AG08396 (cell line): ENCODE measurements at regions not wholly inside any gene's neighbourhood (a gene's known extent, or its start where the extent isn't known, plus 50 kb on each side); places are given as distances from the start of the nearest gene placed in this dataset.

Experiments used
- DNase-seq: peaks from one replicate; pipeline ENCODE4 v3.0.0; 2012; ENCODE audit warnings: low spot score, mixed read lengths

GRCh38 chr6:166046982-166047381 lies 120.7 kb downstream of the TBXT start:
- DNase-seq = no peak

GRCh38 chr6:166046226-166046625 lies 121.4 kb downstream of the TBXT start:
- DNase-seq = peak; percentile 63

DNA sequence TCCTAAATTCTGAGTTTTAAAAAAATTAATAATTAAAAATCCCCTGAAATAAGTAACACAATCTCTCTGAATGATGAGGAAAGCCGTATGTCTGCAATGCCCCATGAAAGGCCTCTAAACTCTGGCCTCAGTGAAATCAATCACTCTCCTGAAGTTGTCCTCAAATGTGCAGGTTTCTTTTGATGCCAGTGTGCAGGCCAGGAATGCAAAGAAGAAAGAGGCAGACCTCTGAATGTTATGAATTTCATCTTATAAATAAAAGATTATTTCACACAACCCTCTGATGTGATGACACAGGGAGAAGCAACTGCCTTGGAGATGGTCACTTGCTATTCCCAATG lies 121.8 kb downstream of the TBXT start:
- no peak for DNase-seq

- DNase-seq = no peak
These were observed 122.3 kb downstream of the TBXT start for GRCh38 chr6:166045173-166045859.

- DNase-seq = no peak
These were observed 126.4 kb downstream of the TBXT start for GRCh38 chr6:166041277-166041676.

GRCh38 chr6:166040292-166040691 lies 127.4 kb downstream of the TBXT start:
- no peak for DNase-seq

DNA sequence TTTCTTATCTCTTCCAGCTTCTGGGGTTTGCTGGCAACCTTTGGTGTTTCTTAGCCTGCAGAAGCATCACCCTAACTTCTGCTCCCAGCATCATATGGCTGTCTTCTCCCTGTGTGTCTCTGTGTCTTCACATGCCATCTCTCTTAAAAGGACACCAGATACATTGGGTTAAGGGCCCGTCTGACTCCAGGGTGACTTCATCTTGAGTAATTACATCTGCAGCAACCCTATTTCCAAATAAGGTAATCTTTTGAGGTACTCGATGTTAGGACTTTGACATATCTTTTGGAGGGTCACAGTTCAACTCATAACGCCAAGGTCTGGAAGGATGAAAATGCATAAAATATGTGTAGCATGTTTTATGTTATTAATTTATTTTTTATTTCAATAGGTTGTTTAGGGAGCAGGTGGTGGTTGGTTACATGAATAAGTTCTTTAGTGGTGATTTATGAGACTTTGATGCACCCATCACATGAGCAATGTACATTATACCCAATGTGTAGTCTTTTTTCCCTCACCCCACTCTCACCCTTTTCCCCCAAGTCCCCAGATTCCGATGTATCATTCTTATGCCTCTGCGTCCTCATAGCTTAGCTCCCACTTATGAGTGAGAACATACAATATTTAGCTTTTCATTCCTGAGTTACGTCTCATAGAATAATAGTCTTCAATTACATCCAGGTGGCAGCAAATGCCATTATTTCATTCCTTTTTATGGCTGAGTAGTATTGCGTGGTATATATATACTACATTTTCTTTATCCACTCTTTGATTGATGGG lies 131.1 kb downstream of the TBXT start:
- DNase-seq = no peak

DNA sequence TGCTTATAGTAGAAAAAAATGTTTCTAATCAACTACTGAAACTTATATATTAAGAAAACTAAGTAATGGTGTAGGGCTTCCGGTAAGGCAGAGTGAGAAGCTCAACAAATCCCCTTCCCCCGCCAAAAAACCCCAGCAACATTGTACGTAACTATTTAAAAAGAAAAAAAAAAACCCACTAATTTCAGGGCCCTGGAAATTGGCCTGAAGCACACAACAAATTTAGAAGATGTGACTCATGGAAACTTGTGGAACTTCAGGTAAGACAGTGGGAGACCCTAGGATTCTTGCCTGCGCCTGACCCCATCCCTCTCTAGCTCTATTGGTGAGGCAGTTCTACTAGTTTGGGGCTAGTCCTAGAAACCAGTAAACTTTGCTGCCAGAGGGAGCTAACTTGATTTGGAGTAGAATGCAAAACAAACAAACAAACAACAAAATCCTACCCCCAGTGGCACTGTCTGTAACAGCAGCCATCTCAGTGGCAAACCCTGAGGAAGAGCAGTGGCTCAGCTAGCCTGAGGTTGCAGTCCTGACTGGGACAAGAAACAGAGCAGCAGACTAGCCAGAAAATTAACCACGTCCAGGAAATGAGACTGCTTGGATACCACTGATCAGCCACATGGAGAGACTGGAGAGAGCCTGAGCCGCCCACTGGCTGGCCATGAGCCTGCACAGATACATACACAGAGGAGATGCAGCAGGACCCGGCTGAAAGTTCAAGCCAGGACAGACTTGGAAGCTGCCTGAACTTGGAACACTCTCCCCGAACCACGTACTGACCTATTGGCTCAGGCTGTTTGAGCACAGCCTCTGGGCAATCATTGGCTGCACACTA lies 135.1 kb downstream of the TBXT start:
- DNase-seq = peak; percentile 42

DNA sequence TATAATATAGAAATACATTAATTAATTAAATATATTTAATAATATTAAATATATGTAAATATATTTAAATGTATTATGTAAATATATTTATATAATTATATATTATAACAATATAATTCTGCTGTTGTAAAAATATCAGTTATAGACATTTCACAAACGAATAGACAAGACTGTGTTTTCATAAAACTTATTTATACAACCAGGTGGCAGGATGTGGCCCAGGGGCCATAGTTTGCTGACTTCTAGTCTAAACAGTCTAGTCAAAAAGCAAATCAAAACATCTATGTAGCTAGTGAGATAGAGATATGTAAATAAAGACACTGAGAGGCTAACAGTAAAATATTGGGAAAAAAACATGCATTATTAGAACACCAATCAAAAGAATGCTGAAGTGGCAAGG lies 136.4 kb downstream of the TBXT start:
- DNase-seq = no peak

DNA sequence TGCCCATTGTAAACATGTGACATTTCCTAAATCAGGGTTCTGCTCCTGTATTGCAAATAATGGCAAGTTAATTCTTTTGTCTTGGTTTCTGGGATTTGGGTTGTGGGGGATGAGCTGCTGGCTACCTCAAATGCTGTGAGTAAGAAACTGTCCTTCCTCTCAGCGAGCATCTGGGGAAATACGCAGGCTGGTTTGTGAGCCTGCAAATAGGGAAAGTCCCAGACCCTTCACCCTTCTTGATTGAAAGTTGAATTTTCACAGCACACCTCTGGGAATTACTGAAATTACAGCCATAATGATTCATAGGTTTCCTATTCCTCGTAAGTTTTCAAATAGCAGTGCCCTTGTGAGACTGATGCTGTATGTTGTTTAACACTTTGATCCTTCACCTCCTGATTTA lies 138.1 kb downstream of the TBXT start:
- no peak for DNase-seq

DNA sequence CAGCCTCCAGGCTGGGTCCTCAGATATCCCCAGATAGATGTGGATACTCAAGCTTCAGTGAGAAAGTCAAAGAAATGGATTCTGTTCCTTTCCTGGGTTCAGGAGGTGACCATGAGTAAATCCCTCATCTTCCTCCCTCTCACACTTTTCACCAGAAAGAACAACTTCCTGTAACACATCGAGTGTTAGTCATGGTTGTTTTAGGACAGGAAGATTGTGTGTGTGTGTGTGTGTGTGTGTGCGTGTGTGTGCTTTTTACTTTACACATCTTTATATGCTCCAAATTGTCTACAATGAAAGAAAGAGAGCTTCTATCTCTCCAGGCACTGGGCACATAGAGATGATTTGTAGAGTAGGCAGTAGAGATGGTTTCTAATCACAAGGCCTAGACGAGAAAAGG lies 139.9 kb downstream of the TBXT start:
- no peak for DNase-seq

GRCh38 chr6:166026586-166027126 lies 141.0 kb downstream of the TBXT start:
- no peak for DNase-seq

DNA sequence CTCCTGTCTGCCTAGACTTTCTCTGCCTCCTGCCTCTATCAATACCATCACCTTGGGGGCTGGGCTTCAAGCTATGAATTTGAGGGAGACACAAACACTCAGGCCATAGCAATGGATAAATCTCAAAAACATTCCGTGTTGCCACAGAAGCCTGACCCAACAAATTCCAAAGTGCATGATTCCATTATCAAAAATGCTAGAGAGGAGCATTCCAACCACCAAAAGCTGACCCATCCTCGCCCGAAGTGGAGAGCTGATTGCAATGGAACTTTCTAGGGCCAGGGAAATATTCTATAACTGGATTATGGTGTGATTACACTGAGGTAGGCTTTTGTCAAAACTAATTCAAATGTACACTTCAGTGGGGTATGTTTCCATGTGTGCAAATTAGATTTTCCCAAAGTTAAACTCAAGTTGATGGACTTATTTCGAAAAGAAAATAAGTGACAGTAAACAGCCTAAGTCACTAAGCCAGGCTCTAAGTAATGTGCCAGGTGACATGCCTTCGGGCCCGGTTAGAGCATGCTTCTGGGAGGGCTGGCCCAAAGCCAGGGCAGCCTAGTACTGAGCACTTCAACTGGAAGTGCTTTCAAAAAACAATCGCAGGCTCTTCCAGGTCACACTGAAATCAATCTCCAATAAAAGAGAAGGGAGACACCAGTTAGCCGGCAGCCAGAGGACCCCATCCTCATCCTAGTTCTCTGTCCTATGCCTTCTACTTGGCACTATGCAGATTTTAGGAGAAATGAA lies 142.3 kb downstream of the TBXT start:
- DNase-seq = peak; percentile 60

- no peak for DNase-seq
These were observed 143.4 kb downstream of the TBXT start for GRCh38 chr6:166024252-166024651.

- DNase-seq = no peak
These were observed 144.2 kb downstream of the TBXT start for GRCh38 chr6:166023273-166023989.

- DNase-seq = no peak
These were observed 146.2 kb downstream of the TBXT start for GRCh38 chr6:166021429-166021828.

- no peak for DNase-seq
These were observed 148.4 kb downstream of the TBXT start for GRCh38 chr6:166019214-166019613.

DNA sequence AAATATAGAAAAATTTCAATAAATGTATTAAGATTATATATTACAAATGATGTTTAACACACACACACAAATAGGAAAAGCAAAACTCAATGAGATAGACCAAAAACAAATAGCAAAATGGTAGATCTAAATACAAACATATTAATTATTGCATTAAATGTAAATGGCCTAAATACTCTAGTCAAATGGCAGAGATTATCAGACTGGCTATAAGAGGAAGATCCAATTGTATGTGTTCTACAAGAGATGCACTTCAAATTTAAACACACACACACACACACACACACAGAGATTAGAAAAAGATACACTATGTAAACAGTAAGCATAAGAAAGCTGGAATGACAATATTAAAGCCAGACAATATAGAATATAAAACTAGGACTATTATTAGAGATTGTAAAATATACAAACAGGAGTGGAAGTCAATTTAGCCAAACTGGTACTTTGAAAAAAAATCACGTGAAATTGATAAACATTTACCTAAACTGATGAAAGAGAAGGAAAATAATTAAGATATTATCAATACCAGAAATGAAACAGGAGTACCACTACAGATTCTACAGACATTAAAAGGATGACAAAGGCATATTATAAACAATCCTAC lies 150.5 kb downstream of the TBXT start:
- no peak for DNase-seq

DNA sequence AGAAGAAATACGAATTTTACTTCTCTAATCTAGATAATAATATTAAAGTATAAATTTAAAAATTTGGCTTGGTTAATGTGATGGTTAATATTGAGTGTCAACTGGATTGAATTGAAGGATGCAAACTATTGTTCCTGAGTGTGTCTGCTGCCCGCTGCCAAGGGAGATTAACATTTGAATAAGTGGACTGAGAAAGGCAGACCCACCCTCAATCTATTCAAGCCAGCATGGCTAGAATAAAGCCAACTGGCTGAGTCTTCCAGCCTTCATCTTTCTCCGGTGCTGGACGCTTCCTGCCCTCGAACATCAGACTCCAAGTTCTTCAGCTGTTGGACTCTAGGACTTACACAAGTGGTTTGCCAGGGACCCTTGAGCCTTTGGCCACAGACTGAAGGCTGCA lies 152.7 kb downstream of the TBXT start:
- DNase-seq = no peak

DNA sequence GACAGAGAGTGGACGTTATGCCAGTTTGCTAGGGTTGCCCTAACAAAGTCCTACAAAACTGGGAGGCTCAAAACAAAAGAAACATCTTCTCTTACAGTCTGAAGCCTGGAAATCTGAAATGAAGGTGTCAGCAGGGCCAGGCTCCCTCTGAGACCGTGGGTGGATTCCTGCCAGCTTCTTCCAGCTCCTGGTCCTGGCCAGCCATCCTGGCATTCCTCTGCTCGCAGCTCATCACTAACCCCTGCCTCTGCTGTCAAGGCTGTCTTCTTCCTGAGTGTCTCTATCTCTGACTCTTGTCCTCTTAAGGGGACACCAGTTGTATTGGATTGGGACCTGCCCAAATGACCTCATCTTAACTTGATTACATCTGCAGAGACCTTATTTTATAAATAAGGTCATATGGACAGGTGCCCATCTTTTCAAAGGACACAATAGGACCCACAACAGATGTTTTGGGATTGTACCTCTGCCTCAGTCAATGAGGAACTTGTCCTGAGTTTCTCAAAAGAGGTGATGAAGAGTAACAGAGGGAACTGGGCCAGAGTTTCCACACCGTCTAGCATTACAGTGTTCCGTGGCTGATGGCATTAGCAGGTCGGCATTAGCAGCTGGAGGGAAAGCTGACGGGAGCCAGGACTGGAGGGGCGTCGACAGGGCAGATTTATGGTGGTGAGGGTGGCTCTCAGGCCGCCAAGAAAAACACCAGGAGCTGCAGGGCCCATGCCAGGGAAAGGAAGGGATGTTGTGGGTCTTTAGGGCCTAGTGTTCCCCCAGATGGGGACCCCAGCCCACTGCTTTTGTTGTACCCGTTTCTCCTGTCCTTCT lies 157.3 kb downstream of the TBXT start:
- DNase-seq = no peak
